Left ventricle myocardium inferior (tissue), 1 donor: ENCODE measurements at regions not wholly inside any gene's neighbourhood (a gene's known extent, or its start where the extent isn't known, plus 50 kb on each side); places are given as distances from the start of the nearest gene placed in this dataset.

Experiments used
- DNase-seq: peaks from one replicate; pipeline ENCODE4 v3.0.0-alpha.2; 2020
- H3K27ac ChIP-seq: fragments of 200-600 bp; replicated peaks from 2 replicates; pipeline ENCODE4 v1.8.0; 2021
- H3K27me3 ChIP-seq: fragments of 200-600 bp; 2 replicates; pipeline ENCODE4 v1.8.0; 2021; ENCODE audit warnings: low read depth
- H3K36me3 ChIP-seq: fragments of 200-600 bp; 2 replicates; pipeline ENCODE4 v1.8.0; 2021
- H3K4me1 ChIP-seq: fragments of 200-600 bp; 2 replicates; pipeline ENCODE4 v1.8.0; 2021
- H3K4me3 ChIP-seq: fragments of 200-600 bp; 2 replicates; pipeline ENCODE4 v1.8.0; 2021; ENCODE audit warnings: mild to moderate bottlenecking, moderate library complexity
- H3K9me3 ChIP-seq: fragments of 200-600 bp; replicated peaks from 2 replicates; pipeline ENCODE4 v1.8.0; 2021
- CTCF ChIP-seq: fragments of 200-600 bp; IDR thresholded peaks from 2 replicates; pipeline ENCODE4 v1.8.0; 2021; ENCODE audit warnings: antibody characterized with exemption, mild to moderate bottlenecking, borderline replicate concordance
- intact Hi-C: fragments of 100-400 bp; cut with micrococcal nuclease; formaldehyde crosslinking; loops from one replicate; pipeline ENCODE4 v1.11.0; 2022
- donor health status: DM: no; HTN: yes; CAD: no; lungs with severe emphysema.

- Histone ChIP-seq H3K9me3 (no peaks in the 10 kb centered on the region), H3K4me3 (no peak overlapping the region), H3K27ac (no peak overlapping the region), H3K36me3 (no peaks in the 10 kb centered on the region), H3K27me3 (peaks cover 87% of the 10 kb centered on the region), H3K4me1 (no peaks in the 10 kb centered on the region)
- intact Hi-C loops: no loop called here
- DNase-seq: no peak
- no peak for TF ChIP-seq CTCF
Observed at GRCh38 chr22:48275412-48275811, 1513.0 kb downstream of the TBC1D22A start.

GRCh38 chr22:48270731-48271130 is 1508.3 kb downstream of the TBC1D22A start:
- H3K9me3 ChIP-seq: no peaks in the 10 kb centered on the region
- H3K27me3 ChIP-seq: peaks cover 89% of the 10 kb centered on the region
- H3K4me3 ChIP-seq: no peak overlapping the region
- intact Hi-C loops: no loop called here
- no peaks in the 10 kb centered on the region for H3K4me1 ChIP-seq
- no peak overlapping the region for H3K27ac ChIP-seq
- no peaks in the 10 kb centered on the region for H3K36me3 ChIP-seq
- TF ChIP-seq CTCF: no peak
- DNase-seq: no peak

GRCh38 chr22:48268771-48269552 is 1506.5 kb downstream of the TBC1D22A start:
- DNase-seq: no peak
- peaks cover 88% of the 10 kb centered on the region for H3K27me3 ChIP-seq
- H3K4me3 ChIP-seq: no peak overlapping the region
- no peak overlapping the region for H3K27ac ChIP-seq
- no peaks in the 10 kb centered on the region for H3K4me1 ChIP-seq
- no peak for TF ChIP-seq CTCF
- intact Hi-C loops: no loop called here
- no peaks in the 10 kb centered on the region for H3K36me3 ChIP-seq
- no peaks in the 10 kb centered on the region for H3K9me3 ChIP-seq

GRCh38 chr22:48268293-48268692 is 1505.8 kb downstream of the TBC1D22A start:
- Histone ChIP-seq H3K27ac (no peak overlapping the region), H3K4me1 (no peaks in the 10 kb centered on the region), H3K9me3 (no peaks in the 10 kb centered on the region), H3K4me3 (no peak overlapping the region), H3K36me3 (no peaks in the 10 kb centered on the region), H3K27me3 (peaks cover 95% of the 10 kb centered on the region)
- no peak for TF ChIP-seq CTCF
- intact Hi-C loops: no loop called here
- DNase-seq: no peak

- no peak overlapping the region for H3K4me3 ChIP-seq
- H3K9me3 ChIP-seq: no peaks in the 10 kb centered on the region
- no peak overlapping the region for H3K27ac ChIP-seq
- intact Hi-C loops: no loop called here
- no peak for TF ChIP-seq CTCF
- H3K4me1 ChIP-seq: no peaks in the 10 kb centered on the region
- peaks cover 99% of the 10 kb centered on the region for H3K27me3 ChIP-seq
- no peak for DNase-seq
- no peaks in the 10 kb centered on the region for H3K36me3 ChIP-seq
Observed at GRCh38 chr22:48267681-48268080, 1505.2 kb downstream of the TBC1D22A start.
